ENCODE measurements at regions not wholly inside any gene's neighbourhood (a gene's known extent, or its start where the extent isn't known, plus 50 kb on each side); places are given as distances from the start of the nearest gene placed in this dataset.
A peak's percentile ranks its signal among the peaks of the same experiment; 100 is the strongest.

DNA sequence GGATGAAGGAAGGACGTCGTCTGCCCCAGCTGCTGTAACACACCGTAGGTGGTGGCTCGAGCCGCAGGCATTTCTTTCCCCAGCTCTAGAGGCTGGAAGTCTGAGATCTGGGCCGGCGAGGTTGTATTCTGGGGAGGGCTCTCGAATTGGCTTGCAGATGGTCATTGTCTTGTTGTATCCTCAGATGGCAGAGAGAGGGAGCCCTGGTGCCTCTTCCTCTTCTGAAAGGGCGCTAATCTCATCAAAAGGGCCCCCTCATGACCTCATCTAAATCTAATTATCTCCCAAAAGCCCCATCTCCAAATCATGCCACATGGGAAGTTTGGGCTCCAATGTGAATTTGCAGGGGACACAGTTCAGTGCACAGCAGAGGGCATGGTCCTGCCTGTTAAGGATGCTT lies 109.0 kb downstream of the SIK1 start:
- no peak overlapping the region for H2BK12ac ChIP-seq (ENCODE audit: low read depth, low read length)
- WGBS, 2 experiments (ENCODE audit: extremely low coverage in 1 of 2, insufficient coverage in 1 of 2, insufficient read length in 1 of 2, insufficient replicate concordance in 2 of 2, low coverage in 1 of 2, low lambda C conversion rate in 2 of 2, missing lambda C conversion rate in 1 of 2) = 80% methylated on average over 9 of the region's 9 CpGs; no CpG with 5 or more reads in 1 of the 2 experiments
- no peak overlapping the region for H4K5ac ChIP-seq (ENCODE audit: insufficient read length, low read depth, low read length)
- H2BK15ac ChIP-seq (ENCODE audit: low read length) = no peak overlapping the region
- no peak overlapping the region for H2BK5ac ChIP-seq (ENCODE audit: low read depth, low read length)
- no peak overlapping the region for H3K4me2 ChIP-seq (ENCODE audit: insufficient read depth in 1 of 2, low read depth in 2 of 2, low read length in 2 of 2)
- H2BK20ac ChIP-seq (ENCODE audit: low read length) = no peak overlapping the region
- DNase-seq (ENCODE audit: low read depth in 1 of 2, low spot score in 2 of 2) (no peak), FAIRE-seq (no peak)
- H3K4ac ChIP-seq (replicated peaks; ENCODE audit: insufficient read length, low read depth, low read length) = no peak overlapping the region
- H2AFZ ChIP-seq (ENCODE audit: low read length) = no peak overlapping the region
- H3K79me2 ChIP-seq (ENCODE audit: control insufficient read depth in 1 of 2, insufficient read depth in 2 of 2, low read length in 2 of 2) = no peaks in the 10 kb centered on the region
- H3K79me1 ChIP-seq (ENCODE audit: low read depth, low read length) = no peaks in the 10 kb centered on the region
- H3K36me3 ChIP-seq (ENCODE audit: control insufficient read depth in 2 of 4, insufficient read depth in 4 of 4, low read length in 3 of 4) = no peaks in the 10 kb centered on the region
- H2BK120ac ChIP-seq (replicated peaks; ENCODE audit: low read depth, low read length) = no peak overlapping the region
- no peaks in the 10 kb centered on the region for H3K23me2 ChIP-seq (ENCODE audit: low read depth, low read length)
- H3K4me1 ChIP-seq (replicated peaks in 1 of 4; ENCODE audit: control insufficient read depth in 3 of 4, insufficient read depth in 4 of 4, low read length in 3 of 4) = peaks cover 0 to 10% (median 9%) of the 10 kb centered on the region in 4 experiments; a peak in 6 of 7 replicates
- no peak overlapping the region for H3K14ac ChIP-seq (ENCODE audit: insufficient read length)
- H3K9me3 ChIP-seq (ENCODE audit: insufficient read depth in 2 of 2, low read depth in 1 of 2, low read length in 1 of 2) = peaks cover 9 to 13% of the 10 kb centered on the region in 2 experiments; a peak in 3 of 4 replicates
- H2AK5ac ChIP-seq (ENCODE audit: low read depth, low read length) = no peak overlapping the region
- no peaks in the 10 kb centered on the region for H4K20me1 ChIP-seq (replicated peaks in 1 of 2; ENCODE audit: control insufficient read depth in 1 of 2, insufficient read depth in 2 of 2, low read length in 2 of 2)
- H4K91ac ChIP-seq (replicated peaks; ENCODE audit: insufficient read length, low read length) = no peak overlapping the region
- no peak overlapping the region for H3K56ac ChIP-seq (replicated peaks; ENCODE audit: insufficient read length, low read depth, low read length)
- no peaks in the 10 kb centered on the region for H3K27me3 ChIP-seq (replicated peaks in 1 of 4; ENCODE audit: control insufficient read depth in 3 of 4, extremely low read depth in 1 of 4, insufficient read depth in 3 of 4, low read length in 3 of 4)
- no peak overlapping the region for H3K23ac ChIP-seq (ENCODE audit: insufficient read length)
- CTCF ChIA-PET (ENCODE audit: partially characterized antibody) = interaction anchor here (0.7 to 2.2 kb wide), 8 partner anchors 11 to 410 kb away, joined by 3 to 8 read pairs (median 3); no protein-coding TSS in a partner anchor
- no peak overlapping the region for H3K9ac ChIP-seq (replicated peaks in 1 of 4; ENCODE audit: extremely low read depth in 1 of 4, low read depth in 3 of 4, low read length in 3 of 4)
- H3K18ac ChIP-seq (ENCODE audit: extremely low read depth, low read length) = no peak overlapping the region
- H3K4me3 ChIP-seq (ENCODE audit: extremely low read depth in 1 of 4, insufficient read depth in 2 of 4, low read depth in 3 of 4, low read length in 4 of 4) = no peak overlapping the region
- POLR2A ChIA-PET (ENCODE audit: partially characterized antibody) = no interaction called here
- H4K8ac ChIP-seq (ENCODE audit: extremely low read depth, insufficient read depth, low read length) = no peak overlapping the region
- H3K27ac ChIP-seq (ENCODE audit: low read depth, low read length) = no peak overlapping the region
- TF ChIP-seq RNF2 (IDR thresholded peaks at IDR 0.05; ENCODE audit: borderline replicate concordance, low read depth, low read length, missing control alignments, poor library complexity, severe bottlenecking) (no peak), TCF12 (IDR thresholded peaks at IDR 0.05; ENCODE audit: low read depth, low read length) (no peak), EP300 (IDR thresholded peaks at IDR 0.05; ENCODE audit: borderline replicate concordance in 1 of 2, low read depth in 2 of 2, low read length in 2 of 2) (no peak), EGR1 (IDR thresholded peaks at IDR 0.05; ENCODE audit: borderline replicate concordance, low read depth, low read length) (no peak), RFX5 (IDR thresholded peaks at IDR 0.05; ENCODE audit: borderline replicate concordance, low read depth, low read length) (no peak), SP1 (IDR thresholded peaks at IDR 0.05; ENCODE audit: low read depth, low read length) (no peak), RAD21 (IDR thresholded peaks at IDR 0.05 in 1 of 2, conservative IDR thresholded peaks at IDR 0.05 in 1 of 2; ENCODE audit: low read depth in 2 of 2, low read length in 2 of 2) (peak; percentile 28 to 42; a peak in 3 of 4 replicates), HDAC6 (IDR thresholded peaks at IDR 0.05; ENCODE audit: low read depth, low read length) (no peak), EZH2 (IDR thresholded peaks at IDR 0.05; ENCODE audit: low read depth, low read length, severe bottlenecking) (no peak)
- TF ChIP-seq, protein P1, sequence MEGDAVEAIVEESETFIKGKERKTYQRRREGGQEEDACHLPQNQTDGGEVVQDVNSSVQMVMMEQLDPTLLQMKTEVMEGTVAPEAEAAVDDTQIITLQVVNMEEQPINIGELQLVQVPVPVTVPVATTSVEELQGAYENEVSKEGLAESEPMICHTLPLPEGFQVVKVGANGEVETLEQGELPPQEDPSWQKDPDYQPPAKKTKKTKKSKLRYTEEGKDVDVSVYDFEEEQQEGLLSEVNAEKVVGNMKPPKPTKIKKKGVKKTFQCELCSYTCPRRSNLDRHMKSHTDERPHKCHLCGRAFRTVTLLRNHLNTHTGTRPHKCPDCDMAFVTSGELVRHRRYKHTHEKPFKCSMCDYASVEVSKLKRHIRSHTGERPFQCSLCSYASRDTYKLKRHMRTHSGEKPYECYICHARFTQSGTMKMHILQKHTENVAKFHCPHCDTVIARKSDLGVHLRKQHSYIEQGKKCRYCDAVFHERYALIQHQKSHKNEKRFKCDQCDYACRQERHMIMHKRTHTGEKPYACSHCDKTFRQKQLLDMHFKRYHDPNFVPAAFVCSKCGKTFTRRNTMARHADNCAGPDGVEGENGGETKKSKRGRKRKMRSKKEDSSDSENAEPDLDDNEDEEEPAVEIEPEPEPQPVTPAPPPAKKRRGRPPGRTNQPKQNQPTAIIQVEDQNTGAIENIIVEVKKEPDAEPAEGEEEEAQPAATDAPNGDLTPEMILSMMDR (IDR thresholded peaks at IDR 0.05; ENCODE audit: control extremely low read depth in 1 of 3, insufficient read depth in 1 of 3, low read depth in 1 of 3, low read length in 3 of 3) = peak in 1 of 3 experiments; percentile 33; a peak in 1 of 4 replicates

All from H1 (cell line).